ENCODE measurements at regions not wholly inside any gene's neighbourhood (a gene's known extent, or its start where the extent isn't known, plus 50 kb on each side); places are given as distances from the start of the nearest gene placed in this dataset.
"Not testable (repeated sequence)": the region's sequence is repeated elsewhere in the genome, so short reads cannot be mapped to it uniquely, and the experiment has no call there.

DNA sequence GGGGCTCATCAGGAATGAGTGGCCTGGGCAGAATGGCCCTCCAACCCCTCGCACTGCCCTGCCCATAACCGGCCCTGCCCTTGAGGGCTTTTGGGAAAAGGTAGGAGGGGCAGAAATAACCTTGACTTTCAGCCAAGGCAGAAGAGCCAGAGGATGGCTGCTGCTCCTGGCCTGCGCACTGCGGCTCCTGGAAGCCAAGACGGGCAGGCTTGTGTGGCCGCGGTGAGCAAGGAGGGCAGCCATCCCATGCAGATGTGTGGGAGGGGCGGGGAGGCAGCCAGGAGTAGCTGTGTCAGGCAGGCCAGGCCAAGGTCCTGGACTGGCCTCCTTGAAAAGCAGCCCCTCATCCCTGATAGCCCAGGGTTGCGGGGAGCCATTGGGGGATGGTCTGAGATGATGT, 57.6 kb upstream of the URI1 start:
- Histone ChIP-seq H3K79me2 (ENCODE audit: control insufficient read depth, insufficient read depth, low read length, unreplicated experiment) (no peaks in the 10 kb centered on the region), H3K36me3 (ENCODE audit: insufficient read depth, low read length) (no peaks in the 10 kb centered on the region), H2AFZ (ENCODE audit: low read length, unreplicated experiment) (no peak overlapping the region), H3K4me3 (ENCODE audit: low read depth, low read length) (no peak overlapping the region), H3K4me1 (ENCODE audit: control insufficient read depth, insufficient read depth, low read length, unreplicated experiment) (no peaks in the 10 kb centered on the region), H3K27ac (ENCODE audit: low read depth, low read length) (no peak overlapping the region), H3K27me3 (ENCODE audit: insufficient read depth, low read length) (0 out of 2 replicates have a peak, but pooled peaks cover 3% of the 10 kb centered on the region)

DNA sequence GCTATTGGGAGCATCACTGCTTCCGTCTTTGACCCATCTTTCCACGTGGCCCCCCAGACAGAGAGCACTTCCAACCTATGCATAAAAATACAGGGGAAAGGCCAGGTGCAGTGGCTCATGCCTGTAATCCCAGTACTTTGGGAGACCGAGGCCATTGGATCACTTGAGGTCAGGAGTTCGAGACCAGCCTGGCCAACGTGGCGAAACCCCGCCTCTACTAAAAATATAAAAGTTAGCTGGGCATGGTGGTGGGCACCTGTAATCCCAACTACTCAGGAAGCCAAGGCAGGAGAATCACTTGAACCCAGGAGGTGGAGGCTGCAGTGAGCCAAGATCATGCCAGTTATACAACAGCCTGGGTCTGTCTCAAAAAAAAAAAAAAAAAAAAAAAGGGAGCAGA, 55.9 kb upstream of the URI1 start:
- not testable (repeated sequence) for H3K27ac ChIP-seq (ENCODE audit: low read depth, low read length); H3K79me2 ChIP-seq (ENCODE audit: control insufficient read depth, insufficient read depth, low read length, unreplicated experiment); H3K36me3 ChIP-seq (ENCODE audit: insufficient read depth, low read length); H3K27me3 ChIP-seq (ENCODE audit: insufficient read depth, low read length); H2AFZ ChIP-seq (ENCODE audit: low read length, unreplicated experiment); H3K4me1 ChIP-seq (ENCODE audit: control insufficient read depth, insufficient read depth, low read length, unreplicated experiment); H3K4me3 ChIP-seq (ENCODE audit: low read depth, low read length)

DNA sequence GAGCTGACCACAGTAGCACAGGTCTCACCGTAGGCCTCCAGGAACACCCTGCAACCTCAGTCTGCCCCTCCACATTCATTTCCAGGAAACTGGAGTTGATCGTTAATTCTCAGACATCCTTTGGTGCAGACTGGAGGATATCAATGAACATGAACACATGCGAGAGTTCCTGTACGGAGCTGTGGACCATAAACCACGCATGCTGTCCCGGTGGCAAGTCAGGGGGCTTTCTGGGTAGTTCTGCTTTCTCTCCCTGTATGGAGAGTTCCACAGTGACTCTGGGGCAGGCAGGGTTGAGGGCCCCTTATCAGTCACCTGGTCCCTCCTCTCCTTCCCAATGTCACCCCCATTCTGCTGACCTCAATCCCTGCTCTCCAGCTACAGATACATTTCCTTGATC, 55.5 kb upstream of the URI1 start:
- no peaks in the 10 kb centered on the region for H3K36me3 ChIP-seq (ENCODE audit: insufficient read depth, low read length)
- no peaks in the 10 kb centered on the region for H3K4me1 ChIP-seq (ENCODE audit: control insufficient read depth, insufficient read depth, low read length, unreplicated experiment)
- H3K27me3 ChIP-seq (ENCODE audit: insufficient read depth, low read length), result no peaks in the 10 kb centered on the region
- no peak overlapping the region for H3K4me3 ChIP-seq (ENCODE audit: low read depth, low read length)
- no peak overlapping the region for H2AFZ ChIP-seq (ENCODE audit: low read length, unreplicated experiment)
- no peak overlapping the region for H3K27ac ChIP-seq (ENCODE audit: low read depth, low read length)
- no peaks in the 10 kb centered on the region for H3K79me2 ChIP-seq (ENCODE audit: control insufficient read depth, insufficient read depth, low read length, unreplicated experiment)

DNA sequence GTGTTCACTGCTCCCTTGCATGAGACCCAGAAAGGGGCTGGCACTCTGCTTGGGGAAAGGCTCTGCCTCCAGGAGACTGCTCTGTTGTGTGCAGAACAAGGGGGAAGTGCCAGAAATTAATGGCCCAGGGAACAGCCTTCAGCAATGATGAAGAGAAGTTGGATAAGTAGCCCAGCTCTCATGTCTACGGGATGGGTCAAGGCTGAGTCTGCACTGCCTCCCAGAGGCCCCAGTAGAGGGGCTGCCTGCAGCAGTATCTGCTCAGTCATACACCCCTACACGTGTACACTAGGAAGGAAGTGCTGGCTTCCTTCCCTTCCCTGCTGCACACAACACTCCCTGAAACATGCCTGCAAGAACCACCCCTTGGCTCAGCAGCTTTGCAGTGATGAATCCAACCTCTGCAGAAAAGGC, 54.6 kb upstream of the URI1 start:
- Histone ChIP-seq H3K4me3 (ENCODE audit: low read depth, low read length) (no peak overlapping the region), H3K27me3 (ENCODE audit: insufficient read depth, low read length) (no peaks in the 10 kb centered on the region), H3K4me1 (ENCODE audit: control insufficient read depth, insufficient read depth, low read length, unreplicated experiment) (no peaks in the 10 kb centered on the region), H3K27ac (ENCODE audit: low read depth, low read length) (no peak overlapping the region), H2AFZ (ENCODE audit: low read length, unreplicated experiment) (no peak overlapping the region), H3K36me3 (ENCODE audit: insufficient read depth, low read length) (no peaks in the 10 kb centered on the region), H3K79me2 (ENCODE audit: control insufficient read depth, insufficient read depth, low read length, unreplicated experiment) (no peaks in the 10 kb centered on the region)

DNA sequence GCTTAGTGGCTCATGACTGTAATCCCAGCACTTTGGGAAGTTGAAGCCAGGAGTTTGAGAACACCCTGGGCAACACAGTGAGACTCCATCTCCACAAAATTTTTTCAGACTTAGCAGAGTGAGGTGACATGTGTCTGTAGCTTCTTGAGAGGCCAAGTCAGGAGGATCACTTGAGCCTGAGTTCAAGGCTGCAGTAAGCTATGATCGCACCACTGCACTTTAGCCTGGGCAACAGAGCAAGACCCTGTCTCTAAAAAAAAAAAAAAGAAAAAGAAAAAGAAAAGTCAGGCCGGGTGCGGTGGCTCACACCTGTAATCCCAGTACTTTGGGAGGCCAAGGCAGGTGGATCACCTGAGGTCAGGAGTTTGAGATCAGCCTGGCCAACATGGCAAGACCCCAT, 54.0 kb upstream of the URI1 start:
- H3K27ac ChIP-seq (ENCODE audit: low read depth, low read length); H3K79me2 ChIP-seq (ENCODE audit: control insufficient read depth, insufficient read depth, low read length, unreplicated experiment); H3K27me3 ChIP-seq (ENCODE audit: insufficient read depth, low read length); H2AFZ ChIP-seq (ENCODE audit: low read length, unreplicated experiment); H3K36me3 ChIP-seq (ENCODE audit: insufficient read depth, low read length); H3K4me3 ChIP-seq (ENCODE audit: low read depth, low read length); H3K4me1 ChIP-seq (ENCODE audit: control insufficient read depth, insufficient read depth, low read length, unreplicated experiment): not testable (repeated sequence)

DNA sequence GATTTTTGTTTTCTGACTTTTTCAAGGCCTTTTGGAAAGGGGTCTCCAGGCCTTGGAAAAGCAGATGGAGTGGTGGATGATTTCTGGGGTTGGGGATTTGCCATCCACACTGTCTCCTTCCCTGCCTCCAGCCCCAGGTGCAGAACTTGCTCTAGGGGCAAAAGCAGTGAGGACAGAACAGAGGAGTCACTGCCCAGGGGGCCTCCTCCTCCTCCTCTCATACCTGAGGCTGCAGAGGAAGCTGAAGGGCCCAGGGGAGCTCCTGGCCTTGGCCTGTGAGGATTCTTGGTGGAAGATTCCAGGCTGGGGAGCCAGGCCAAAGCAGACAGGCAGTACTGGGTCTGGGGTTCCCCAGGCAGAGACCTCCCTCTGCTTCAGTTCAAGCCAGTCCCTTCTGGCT, 52.3 kb upstream of the URI1 start:
- H3K27me3 ChIP-seq (ENCODE audit: insufficient read depth, low read length), result no peaks in the 10 kb centered on the region
- H3K4me3 ChIP-seq (ENCODE audit: low read depth, low read length), result no peak overlapping the region
- H3K79me2 ChIP-seq (ENCODE audit: control insufficient read depth, insufficient read depth, low read length, unreplicated experiment), result no peaks in the 10 kb centered on the region
- H2AFZ ChIP-seq (ENCODE audit: low read length, unreplicated experiment), result no peak overlapping the region
- no peak overlapping the region for H3K27ac ChIP-seq (ENCODE audit: low read depth, low read length)
- no peaks in the 10 kb centered on the region for H3K4me1 ChIP-seq (ENCODE audit: control insufficient read depth, insufficient read depth, low read length, unreplicated experiment)
- no peaks in the 10 kb centered on the region for H3K36me3 ChIP-seq (ENCODE audit: insufficient read depth, low read length)

DNA sequence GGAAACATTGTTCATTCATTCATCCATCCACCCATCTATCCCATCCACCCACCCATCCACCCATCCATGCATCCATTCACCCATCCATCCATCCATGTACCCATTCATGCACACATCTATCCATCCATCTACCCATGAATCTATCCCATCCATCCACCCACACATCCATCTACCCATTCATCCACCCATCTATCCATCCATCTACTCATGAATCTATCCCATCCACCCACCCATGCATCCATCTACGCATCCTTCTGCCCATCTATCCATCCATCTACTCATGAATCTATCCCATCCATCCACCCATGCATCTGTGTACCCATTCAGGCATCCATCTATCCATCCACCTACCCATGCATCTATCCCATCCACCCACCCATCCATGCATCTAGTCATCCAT, 51.6 kb upstream of the URI1 start:
- H3K27ac ChIP-seq (ENCODE audit: low read depth, low read length), result no peak overlapping the region
- no peaks in the 10 kb centered on the region for H3K4me1 ChIP-seq (ENCODE audit: control insufficient read depth, insufficient read depth, low read length, unreplicated experiment)
- H3K27me3 ChIP-seq (ENCODE audit: insufficient read depth, low read length), result no peaks in the 10 kb centered on the region
- no peaks in the 10 kb centered on the region for H3K36me3 ChIP-seq (ENCODE audit: insufficient read depth, low read length)
- H2AFZ ChIP-seq (ENCODE audit: low read length, unreplicated experiment), result no peak overlapping the region
- no peaks in the 10 kb centered on the region for H3K79me2 ChIP-seq (ENCODE audit: control insufficient read depth, insufficient read depth, low read length, unreplicated experiment)
- no peak overlapping the region for H3K4me3 ChIP-seq (ENCODE audit: low read depth, low read length)

Data from ACC112 (cell line).